Inferior parietal cortex (tissue), 1 donor: ENCODE measurements at regions not wholly inside any gene's neighbourhood (a gene's known extent, or its start where the extent isn't known, plus 50 kb on each side); places are given as distances from the start of the nearest gene placed in this dataset.
"Not testable (repeated sequence)": the region's sequence is repeated elsewhere in the genome, so short reads cannot be mapped to it uniquely, and the experiment has no call there.

Source experiments
- DNase-seq: peaks from one replicate; pipeline ENCODE4 v3.0.0-alpha.2; 2016; ENCODE audit errors: extremely low spot score

DNA sequence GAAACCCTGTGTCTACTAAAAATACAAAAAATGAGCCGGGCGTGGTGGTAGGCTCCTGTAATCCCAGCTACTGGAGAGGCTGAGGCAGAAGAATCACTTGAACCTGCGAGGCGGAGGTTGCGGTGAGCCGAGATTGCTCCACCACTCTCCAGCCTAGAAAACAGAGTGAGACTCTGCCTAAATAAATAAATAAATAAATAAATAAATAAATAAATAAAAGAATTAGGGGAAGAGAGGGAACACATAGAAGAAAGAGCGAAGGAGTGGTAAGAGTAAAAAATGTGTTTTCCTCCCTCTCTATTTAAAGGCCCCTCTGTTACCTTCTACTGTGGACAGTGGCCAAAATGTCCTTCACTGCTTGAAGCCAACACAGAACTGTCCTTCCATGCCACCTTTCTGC, 103.9 kb upstream of the SOX21 start:
- no peak for DNase-seq

GRCh38 chr13:94813920-94814475, 101.7 kb upstream of the SOX21 start:
- no peak for DNase-seq

GRCh38 chr13:94811753-94812152, 99.4 kb upstream of the SOX21 start:
- DNase-seq, result no peak

DNA sequence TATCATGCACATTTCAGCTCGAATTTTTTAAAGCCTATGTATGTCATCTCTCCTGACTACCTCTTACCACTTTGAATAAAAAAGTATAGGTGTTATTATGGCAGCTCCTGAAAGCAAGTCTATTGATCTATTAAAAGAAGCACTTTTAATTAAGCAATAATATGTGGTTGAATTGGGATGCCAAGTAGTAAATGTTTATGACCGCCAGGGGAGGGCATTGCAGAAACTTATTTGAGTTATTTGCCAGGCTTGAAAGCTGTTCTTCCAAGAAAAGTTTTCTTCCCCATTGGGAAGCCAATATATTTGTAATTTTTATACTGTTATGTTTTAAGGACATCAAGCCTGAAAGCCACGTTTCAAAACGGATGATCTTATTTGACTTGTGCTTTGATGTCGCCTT, 88.1 kb upstream of the SOX21 start:
- DNase-seq, result no peak

GRCh38 chr13:94799299-94799698, 87.0 kb upstream of the SOX21 start:
- no peak for DNase-seq

DNA sequence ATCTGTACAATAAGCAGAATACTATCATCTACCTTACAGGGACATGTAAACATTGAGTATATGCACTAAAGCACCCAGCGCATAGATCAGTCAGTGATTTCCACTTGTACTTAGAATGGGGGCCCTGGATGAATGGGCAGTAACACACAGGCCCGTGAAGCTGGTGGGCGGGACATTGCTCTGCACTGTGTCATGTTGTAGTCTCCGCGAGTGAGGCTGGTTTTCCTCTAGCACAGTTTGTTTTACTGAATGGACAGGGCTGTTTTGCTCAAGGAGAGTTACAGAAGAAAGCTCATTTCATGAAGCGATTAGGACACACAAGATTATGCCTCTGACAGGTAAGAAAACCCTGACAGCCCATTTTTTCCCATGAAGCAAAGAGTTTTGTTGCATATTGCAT, 86.4 kb upstream of the SOX21 start:
- DNase-seq, result no peak

DNA sequence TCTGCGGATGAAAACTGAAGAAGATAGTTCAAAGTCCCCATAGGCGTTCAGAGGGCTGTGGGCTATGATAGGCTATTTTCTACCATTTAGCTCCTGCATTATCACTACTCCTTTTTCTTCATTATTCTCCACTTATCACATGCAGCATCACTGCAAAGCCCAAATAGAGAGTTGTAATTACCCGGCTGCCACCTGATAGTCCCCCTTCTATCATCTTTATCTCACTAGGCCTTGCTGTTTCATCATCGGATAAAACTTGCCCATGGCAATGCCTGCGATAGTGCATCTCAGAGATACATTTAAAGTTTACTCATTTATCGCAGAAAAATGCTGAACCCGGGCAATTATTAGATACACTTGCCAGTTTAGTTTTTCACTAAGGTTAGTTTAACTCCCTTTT, 82.9 kb upstream of the SOX21 start:
- DNase-seq, result no peak

DNA sequence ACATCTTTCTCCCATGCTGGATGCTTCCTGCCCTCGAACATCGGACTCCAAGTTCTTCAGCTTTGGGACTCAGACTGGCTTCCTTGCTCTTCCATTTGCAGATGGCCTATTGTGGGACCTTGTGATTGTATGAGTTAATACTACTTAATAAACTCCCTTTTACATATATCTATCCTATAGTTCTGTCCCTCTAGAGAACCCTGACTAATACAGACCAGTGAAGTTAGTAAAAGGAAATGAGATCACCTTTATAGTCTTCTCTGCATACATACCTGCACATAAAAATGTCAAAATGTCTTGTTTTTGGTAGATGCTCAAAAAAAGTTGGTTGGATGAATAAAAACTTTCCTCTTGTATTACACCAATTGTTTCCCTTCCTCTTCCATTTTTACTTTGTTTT, 73.9 kb upstream of the SOX21 start:
- DNase-seq, result not testable (repeated sequence)

DNA sequence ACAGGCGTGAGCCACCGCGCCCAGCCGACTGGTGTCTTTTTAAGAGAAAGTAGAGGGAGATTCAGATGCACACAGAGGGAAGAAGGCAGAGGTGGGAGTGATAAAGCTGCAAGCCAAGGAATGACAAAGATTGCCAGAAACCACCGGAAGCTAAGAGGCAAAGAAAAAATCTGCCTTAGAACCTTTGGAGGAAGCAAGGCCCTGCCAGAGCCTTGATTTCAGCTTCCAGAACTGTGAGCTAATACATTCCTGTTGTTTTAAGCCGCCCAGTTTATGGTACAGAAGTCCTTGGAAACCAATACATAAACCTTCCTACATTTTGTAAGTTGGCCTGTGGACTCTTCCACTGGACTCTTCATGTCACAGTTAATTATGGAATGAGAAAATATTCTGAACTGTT, 71.7 kb upstream of the SOX21 start:
- no peak for DNase-seq

- no peak for DNase-seq
Measured at GRCh38 chr13:94783489-94783888, 71.1 kb upstream of the SOX21 start.

- no peak for DNase-seq
Measured at GRCh38 chr13:94780421-94780820, 68.1 kb upstream of the SOX21 start.

- DNase-seq, result no peak
Measured at GRCh38 chr13:94778986-94779385, 66.6 kb upstream of the SOX21 start.

DNA sequence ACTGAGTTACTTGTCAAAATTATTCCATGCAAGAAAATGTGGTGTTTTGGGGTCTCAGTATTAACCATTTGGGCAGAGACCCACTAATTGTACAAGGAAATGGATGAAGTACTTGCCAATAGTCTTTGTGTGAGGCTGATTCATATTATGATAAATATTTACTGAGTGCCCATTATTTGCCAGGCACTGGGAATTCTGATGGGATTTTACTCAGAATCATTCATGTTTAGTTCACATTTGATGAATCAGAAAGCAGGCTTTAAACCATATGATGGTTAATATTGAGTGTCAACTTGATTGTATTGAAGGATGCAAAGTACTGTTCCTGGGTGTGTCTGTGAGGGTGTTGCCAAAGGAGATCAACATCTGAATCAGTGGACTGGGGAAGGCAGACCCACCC, 66.2 kb upstream of the SOX21 start:
- no peak for DNase-seq

DNA sequence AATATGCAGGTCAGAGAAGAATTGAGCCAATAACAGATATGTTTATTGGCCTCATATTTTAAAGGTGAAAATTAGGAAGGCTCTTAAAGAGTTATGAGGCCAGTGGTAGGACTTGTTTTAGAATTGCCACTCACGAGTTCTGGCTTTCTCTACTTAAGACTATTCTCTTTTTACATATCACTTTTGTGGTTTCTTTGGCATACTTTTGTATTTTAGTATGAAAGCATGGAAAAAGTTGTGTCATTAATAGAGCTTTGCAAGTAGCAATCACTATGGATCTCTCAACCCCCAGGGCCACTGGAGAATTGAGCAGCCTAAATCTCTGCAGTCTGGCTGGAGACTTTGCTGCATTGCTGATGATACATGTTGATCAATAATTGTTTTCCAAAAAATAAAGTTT, 64.6 kb upstream of the SOX21 start:
- DNase-seq, result no peak

DNA sequence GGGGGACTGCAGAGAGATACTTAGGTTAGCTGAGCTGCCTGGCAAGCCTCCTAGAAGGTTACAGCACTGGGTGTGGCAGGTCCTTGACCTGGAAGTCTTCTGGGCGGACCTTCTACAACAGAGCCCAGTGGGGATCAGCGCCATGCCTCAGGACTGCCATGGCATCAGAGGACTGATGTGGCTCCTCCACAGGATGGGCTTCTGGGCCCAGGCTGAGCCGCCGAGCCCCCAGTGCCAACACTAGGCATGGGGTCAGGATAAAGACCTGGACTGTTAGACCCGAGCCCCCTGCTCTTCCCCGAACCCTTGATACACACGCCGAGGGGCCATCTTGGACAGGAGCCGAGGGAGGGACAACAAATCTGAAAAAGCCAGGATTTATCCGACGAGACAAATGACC, 64.0 kb upstream of the SOX21 start:
- DNase-seq, result no peak

DNA sequence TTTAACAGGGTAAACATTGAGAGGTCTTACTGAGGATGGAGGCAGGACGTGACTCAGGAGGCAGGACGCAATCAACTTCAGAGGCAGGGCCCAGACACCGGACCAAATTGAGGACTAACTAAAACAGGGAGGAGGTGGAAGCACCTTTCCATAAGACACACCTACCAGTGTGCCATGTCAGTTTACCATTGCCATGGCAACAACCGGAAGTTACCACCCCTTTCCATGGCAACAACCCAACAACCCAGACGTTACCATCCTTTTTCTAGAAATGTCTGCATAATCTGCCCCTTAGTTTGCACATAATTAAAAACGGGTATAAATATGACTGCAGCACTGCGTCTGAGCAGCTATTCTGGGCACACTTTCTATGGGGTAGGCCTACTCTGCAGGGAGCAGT, 53.5 kb upstream of the SOX21 start:
- DNase-seq, result no peak

GRCh38 chr13:94764576-94765321, 52.4 kb upstream of the SOX21 start:
- DNase-seq, result no peak
